D721Med (cell line): ENCODE measurements at regions not wholly inside any gene's neighbourhood (a gene's known extent, or its start where the extent isn't known, plus 50 kb on each side); places are given as distances from the start of the nearest gene placed in this dataset.

Experiments used
- DNase-seq: peaks from one replicate; pipeline ENCODE4 v3.0.0; 2011; ENCODE audit warnings: low spot score; ENCODE audit not compliant: insufficient read length
- FAIRE-seq: peaks from 2 replicates; lab custom pipeline; 2011; peaks lifted over from hg19 to GRCh38; lab: Jason Lieb, UNC
- CTCF ChIP-seq: IDR thresholded peaks from 2 replicates; pipeline ENCODE4 v1.5.1; 2012; ENCODE audit warnings: mild to moderate bottlenecking, control low read depth; ENCODE audit not compliant: insufficient read depth; ENCODE audit errors: missing control alignments

GRCh38 chr21:32114419-32115035, 164.3 kb downstream of the MIS18A start:
- FAIRE-seq (no peak), DNase-seq (no peak)
- TF ChIP-seq CTCF: no peak

DNA sequence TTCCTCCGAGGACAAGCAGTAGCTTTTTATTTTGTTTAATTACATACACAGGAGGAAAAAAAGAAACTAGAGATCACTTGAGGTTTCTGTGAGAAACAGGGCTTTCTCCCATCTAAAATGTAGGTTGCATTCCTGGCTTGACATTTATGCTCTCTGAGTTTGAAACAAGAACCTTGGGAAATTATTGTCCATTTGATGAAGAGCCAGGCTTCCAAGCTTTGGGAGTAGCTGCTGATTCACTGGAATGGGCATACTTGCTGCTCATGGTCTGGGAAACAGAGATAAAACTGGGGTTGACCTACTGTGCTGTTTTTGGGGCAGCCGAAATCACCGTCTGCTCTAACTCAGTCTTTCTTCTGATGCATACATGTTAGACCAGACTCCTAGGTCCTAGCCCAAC, 165.4 kb downstream of the MIS18A start:
- FAIRE-seq (no peak), DNase-seq (no peak)
- no peak for TF ChIP-seq CTCF

DNA sequence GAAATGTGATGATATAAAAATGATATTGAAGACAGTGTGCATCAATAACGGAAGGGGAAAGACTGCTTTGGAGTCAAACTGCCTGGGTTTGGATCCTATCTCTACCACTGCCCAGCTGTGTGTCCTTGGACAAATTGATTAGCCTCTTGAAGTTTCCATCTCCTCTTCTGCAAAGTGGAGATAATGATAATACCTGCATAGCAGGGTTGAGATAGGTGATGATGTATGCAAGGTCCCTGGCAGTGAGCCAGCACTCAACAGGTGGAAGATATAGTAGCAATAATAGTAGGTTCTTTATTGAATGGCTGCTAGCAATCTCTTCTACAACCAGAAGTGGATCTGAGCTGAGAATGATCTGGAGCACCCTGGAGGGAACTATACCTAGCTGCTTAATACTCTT, 166.7 kb downstream of the MIS18A start:
- DNase-seq (no peak), FAIRE-seq (no peak)
- no peak for TF ChIP-seq CTCF

DNA sequence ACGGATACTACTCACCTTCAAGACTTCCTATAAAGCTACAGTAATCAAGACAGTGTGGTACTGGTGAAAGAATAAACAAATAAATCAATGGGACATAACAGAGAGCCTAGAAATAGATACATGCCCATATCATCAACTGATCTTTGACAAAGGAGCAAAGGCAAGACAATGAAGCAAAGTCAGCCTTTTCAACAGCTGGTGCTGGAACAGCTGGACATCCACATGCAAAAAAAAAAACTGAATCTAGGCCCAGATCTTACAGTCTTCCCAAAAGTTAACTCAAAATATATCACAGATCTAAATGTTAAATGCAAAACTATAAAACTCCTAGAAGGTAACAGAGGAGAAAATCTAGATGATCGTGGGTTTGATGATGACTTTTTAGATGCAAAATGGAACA, 170.3 kb downstream of the MIS18A start:
- TF ChIP-seq CTCF: no peak
- DNase-seq (no peak), FAIRE-seq (no peak)

DNA sequence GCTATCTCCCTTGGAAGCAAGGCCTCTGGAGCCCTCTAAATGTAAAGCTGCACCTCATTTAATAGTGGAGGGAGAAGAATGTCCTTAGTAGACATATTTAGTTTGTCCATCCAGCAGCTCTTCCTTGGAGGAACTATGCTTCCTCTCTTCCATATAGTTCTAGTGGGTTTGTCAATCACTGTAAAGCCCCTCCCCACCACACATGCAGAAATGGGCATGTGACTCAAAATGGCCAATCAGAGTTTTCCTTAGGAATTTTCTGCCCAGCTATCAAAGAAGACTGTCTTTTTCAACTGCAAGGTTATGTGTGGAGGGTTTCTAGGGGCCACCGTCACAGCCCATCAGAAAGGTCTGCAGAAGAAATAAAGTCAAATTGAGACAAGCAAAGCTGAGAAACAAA, 175.5 kb downstream of the MIS18A start:
- DNase-seq (no peak), FAIRE-seq (no peak)
- no peak for TF ChIP-seq CTCF

GRCh38 chr21:32102426-32102825, 176.4 kb downstream of the MIS18A start:
- FAIRE-seq: no peak
- no peak for DNase-seq
- TF ChIP-seq CTCF: no peak

DNA sequence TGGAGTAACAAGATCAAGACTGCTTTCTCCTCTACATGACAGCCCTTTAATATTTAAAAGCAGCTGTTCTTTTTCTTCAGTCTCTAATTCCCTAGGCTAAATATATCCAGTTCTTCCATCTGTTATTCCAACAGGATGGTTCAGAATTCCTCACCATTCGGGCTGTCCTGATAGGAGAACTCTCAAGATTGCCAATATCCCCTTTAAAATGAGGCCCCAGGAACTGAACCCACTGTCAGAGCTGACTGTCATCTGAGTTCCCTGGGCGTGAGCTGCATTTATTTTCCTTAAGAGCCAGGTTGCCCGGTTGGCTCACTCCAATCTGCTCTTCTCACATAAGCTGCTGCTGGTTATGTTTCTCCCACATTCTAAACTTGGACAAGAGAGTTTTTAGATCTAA, 177.6 kb downstream of the MIS18A start:
- DNase-seq (no peak), FAIRE-seq (no peak)
- TF ChIP-seq CTCF: no peak
